Esophagus squamous epithelium (tissue), 4 donors: ENCODE measurements at regions not wholly inside any gene's neighbourhood (a gene's known extent, or its start where the extent isn't known, plus 50 kb on each side); places are given as distances from the start of the nearest gene placed in this dataset.

Source experiments
- POLR2A ChIP-seq, 4 donors: fragments of 450-650 bp; IDR thresholded peaks; one replicate each; pipeline ENCODE4 v1.6.1; 2017; ENCODE audit warnings: antibody characterized with exemption in 4 of 4, mild to moderate bottlenecking in 4 of 4, moderate library complexity in 3 of 4
- TF ChIP-seq, protein P1 (sequence below), 6 experiments: fragments of 450-650 bp in 4 of 6; fragments of 200-600 bp in 2 of 6; sonication (generic) in 2 of 6; IDR thresholded peaks; one replicate each; pipeline ENCODE4 v1.5.1; 2016 to 2019; ENCODE audit warnings: antibody characterized with exemption in 6 of 6, mild to moderate bottlenecking in 4 of 6, moderate library complexity in 4 of 6

GRCh38 chr1:29671446-29672356 is 435.4 kb downstream of the PTPRU start:
- TF ChIP-seq, protein P1, sequence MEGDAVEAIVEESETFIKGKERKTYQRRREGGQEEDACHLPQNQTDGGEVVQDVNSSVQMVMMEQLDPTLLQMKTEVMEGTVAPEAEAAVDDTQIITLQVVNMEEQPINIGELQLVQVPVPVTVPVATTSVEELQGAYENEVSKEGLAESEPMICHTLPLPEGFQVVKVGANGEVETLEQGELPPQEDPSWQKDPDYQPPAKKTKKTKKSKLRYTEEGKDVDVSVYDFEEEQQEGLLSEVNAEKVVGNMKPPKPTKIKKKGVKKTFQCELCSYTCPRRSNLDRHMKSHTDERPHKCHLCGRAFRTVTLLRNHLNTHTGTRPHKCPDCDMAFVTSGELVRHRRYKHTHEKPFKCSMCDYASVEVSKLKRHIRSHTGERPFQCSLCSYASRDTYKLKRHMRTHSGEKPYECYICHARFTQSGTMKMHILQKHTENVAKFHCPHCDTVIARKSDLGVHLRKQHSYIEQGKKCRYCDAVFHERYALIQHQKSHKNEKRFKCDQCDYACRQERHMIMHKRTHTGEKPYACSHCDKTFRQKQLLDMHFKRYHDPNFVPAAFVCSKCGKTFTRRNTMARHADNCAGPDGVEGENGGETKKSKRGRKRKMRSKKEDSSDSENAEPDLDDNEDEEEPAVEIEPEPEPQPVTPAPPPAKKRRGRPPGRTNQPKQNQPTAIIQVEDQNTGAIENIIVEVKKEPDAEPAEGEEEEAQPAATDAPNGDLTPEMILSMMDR (IDR thresholded peaks at IDR 0.05): no peak
- no peak for TF ChIP-seq POLR2A (IDR thresholded peaks at IDR 0.05)
